GM12873 (cell line): ENCODE measurements at regions not wholly inside any gene's neighbourhood (a gene's known extent, or its start where the extent isn't known, plus 50 kb on each side); places are given as distances from the start of the nearest gene placed in this dataset.

ENCODE experiments used
- TF ChIP-seq, protein P1 (sequence below): IDR thresholded peaks from 2 replicates; pipeline ENCODE4 v1.5.1; 2012; ENCODE audit warnings: low read depth, mild to moderate bottlenecking, moderate library complexity, low read length, control low read depth; ENCODE audit not compliant: insufficient read depth; ENCODE audit errors: missing control alignments

DNA sequence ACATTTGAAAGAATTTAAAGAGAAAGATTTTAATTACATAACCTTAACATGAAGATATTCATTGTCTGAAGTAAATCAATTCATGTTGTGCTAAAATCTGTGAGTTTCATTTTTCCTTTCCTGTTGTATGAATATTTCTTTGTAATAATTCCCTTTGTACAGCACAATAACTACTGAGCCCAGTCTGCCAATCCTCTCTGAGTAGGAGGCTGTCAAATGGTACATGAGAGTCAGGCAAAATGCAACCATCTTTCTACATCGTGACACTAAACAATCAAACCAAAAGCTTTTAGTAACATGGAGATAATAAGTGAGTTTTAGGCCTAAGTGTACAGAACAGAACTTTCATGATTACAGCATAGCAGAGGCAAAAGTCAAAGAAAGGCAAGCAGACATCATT, 165.5 kb downstream of the PLPPR4 start:
- TF ChIP-seq, protein P1, sequence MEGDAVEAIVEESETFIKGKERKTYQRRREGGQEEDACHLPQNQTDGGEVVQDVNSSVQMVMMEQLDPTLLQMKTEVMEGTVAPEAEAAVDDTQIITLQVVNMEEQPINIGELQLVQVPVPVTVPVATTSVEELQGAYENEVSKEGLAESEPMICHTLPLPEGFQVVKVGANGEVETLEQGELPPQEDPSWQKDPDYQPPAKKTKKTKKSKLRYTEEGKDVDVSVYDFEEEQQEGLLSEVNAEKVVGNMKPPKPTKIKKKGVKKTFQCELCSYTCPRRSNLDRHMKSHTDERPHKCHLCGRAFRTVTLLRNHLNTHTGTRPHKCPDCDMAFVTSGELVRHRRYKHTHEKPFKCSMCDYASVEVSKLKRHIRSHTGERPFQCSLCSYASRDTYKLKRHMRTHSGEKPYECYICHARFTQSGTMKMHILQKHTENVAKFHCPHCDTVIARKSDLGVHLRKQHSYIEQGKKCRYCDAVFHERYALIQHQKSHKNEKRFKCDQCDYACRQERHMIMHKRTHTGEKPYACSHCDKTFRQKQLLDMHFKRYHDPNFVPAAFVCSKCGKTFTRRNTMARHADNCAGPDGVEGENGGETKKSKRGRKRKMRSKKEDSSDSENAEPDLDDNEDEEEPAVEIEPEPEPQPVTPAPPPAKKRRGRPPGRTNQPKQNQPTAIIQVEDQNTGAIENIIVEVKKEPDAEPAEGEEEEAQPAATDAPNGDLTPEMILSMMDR, result no peak

DNA sequence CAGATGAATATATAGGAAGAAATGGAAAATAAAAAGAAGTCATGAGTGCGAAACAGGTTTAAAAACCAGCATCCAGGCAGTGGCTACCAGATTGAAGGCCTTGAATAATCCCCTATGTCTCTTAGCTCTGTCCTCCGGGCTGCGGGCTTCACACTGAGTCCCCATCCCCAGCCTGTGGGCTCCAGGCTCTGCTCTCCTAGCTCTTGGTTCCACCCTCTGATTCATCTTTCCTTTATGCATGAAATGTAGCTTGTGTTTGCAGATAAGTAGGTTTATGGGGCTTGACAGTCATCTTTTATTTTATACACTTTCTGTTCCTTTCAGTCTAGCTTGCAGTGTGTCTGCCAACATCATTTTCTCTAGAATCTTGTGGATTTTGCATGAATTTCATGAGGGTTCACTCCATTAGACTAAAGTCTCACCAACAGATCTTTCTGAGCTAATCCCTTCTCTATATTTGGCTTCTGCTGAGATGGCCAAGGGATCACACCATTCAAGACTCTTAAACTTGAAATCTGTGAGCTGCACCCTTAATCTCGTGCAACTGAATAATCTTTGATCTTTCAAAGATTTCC, 174.5 kb downstream of the PLPPR4 start:
- TF ChIP-seq, protein P1, result no peak

DNA sequence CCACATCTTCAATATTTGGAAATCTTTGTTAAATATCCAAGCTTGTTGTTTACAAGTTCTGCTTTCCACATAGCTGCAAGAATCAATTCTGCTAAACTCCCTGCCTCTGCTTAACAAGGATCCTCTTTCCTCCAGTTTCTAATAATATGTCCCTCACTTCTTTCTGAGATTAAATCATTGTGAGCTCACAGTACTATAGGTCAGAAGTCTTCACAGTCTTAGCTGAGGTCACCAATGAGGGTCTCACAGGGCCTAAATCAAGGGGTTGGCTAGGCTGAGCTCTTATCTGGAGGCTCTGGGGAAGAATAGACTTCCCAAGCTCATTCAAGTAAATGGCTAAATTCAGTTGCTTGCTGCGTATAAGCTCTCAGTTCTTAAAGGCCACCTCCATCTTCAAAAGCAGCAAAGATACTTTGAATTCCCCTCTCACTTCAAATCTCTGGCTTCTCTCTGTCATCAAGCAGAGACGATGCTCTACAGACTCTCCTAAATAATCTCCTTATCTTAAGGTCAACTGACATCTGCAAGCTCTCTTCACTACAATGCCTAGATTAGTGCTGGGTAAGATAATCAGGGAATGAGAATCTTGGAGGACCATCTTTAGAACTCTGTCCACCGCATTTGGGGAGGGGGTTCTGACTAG, 175.3 kb downstream of the PLPPR4 start:
- TF ChIP-seq, protein P1, result no peak

DNA sequence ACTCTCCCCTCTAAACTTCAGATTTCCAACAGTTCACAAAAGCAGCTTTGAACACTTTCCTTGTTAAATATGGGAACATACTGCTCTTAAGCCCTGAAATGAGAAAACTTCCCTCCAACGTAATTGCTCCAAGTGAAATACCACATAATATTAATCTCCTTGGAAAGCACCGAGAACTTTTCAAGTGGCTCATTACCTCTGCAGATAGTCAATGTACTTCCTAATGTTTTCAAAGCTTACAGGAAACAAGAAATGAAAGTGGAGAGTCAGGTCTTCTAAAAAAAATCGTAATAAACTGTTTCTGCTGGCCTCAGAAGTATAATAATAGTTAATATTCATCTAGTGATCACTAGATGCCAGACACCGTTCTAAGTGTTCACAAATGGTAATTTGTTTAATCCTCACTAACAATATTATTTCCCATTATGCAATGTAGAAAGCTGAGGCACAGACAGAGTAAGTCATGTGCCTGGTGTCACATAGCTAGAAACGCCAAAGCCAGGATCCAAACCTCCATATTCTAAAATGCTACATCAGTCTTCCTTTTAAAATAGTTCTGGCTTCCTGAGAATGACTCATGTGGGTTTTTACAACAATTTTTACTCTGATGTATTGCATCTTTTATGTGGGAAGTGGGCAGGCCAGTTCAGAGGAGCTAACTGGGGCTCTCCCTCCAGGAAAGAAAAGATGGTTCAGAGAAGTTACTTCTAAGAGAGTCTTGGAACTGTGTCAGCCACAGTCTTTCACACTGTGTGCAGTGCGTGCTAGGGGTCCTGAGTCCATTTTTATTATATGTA, 177.2 kb downstream of the PLPPR4 start:
- TF ChIP-seq, protein P1, result no peak

DNA sequence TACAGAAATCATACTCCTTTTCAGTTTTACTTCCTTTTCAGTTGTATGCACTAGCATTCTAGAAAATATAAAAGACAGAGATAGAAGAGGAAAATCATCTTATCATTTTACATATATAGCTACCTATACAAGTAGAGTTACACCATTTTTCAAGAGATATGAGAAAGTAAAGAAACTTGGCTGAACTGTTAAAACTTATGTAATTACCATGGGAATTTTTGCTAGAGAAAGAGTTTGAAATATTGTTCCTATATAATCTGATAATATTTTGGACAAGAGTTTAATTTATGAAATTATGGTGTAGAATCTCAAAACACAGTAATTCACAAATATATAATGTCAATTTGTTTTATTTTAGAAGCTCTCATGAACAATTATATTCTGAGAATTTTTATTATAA, 180.8 kb downstream of the PLPPR4 start:
- TF ChIP-seq, protein P1, result no peak

DNA sequence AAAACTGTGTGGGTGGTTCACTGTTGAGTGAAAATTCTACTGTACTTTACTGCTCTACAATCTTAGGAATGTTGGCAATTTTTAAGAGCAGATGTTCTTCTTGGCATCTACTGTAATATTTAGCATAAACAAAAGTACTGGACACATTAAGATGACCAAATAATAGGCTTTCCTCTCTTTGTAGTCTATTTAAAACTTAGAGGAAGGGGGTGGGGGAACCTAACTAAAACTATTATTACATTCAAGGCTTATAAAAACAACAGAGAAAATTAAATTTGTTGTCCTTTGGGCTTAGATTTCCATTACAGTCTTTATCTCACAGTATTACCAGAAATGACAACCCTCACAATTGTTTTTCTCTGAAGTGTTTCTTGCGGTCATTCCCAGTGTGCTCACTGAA, 181.2 kb downstream of the PLPPR4 start:
- TF ChIP-seq, protein P1, result no peak

DNA sequence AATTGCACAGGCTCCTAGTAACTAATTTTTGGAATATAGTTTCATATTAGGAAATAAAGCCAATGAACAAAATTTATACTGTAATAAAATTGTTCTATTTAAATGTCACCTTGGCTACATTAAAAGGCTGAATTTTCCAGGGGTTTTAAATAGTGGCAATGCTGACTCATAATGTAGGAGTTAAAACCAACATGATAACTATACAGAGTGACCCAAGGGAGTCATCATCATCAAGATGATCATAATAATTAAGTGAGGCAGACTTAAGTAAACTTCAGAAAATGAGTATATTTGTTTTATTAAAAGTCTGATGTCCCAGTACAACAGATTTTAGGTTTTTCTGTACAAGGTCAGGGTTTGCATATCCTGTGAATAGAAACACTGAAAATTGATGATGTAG, 183.4 kb downstream of the PLPPR4 start:
- TF ChIP-seq, protein P1, result no peak
